ENCODE measurements at regions not wholly inside any gene's neighbourhood (a gene's known extent, or its start where the extent isn't known, plus 50 kb on each side); places are given as distances from the start of the nearest gene placed in this dataset.

GRCh38 chr5:67720162-67720772 lies 495.3 kb upstream of the PIK3R1 start:
- no peak for DNase-seq

DNA sequence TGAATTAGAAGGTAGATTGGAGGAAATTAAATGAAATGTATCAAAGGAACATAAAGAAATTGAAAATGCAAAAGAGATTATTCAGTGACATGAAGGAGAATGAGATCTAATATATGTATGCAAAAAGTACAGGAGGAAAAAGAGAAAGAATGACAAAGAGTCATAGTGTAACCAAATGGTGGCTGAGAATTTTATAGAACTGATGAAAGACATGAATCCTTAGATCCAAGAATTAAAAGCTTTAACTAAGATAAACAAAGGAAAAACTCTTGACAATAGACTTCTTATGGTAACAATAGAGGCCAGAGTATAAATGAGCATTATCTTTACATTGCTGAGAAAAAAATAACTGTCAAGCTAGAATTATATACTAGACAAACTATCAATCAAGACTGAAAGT lies 505.4 kb upstream of the CD180 start:
- no peak for DNase-seq

DNA sequence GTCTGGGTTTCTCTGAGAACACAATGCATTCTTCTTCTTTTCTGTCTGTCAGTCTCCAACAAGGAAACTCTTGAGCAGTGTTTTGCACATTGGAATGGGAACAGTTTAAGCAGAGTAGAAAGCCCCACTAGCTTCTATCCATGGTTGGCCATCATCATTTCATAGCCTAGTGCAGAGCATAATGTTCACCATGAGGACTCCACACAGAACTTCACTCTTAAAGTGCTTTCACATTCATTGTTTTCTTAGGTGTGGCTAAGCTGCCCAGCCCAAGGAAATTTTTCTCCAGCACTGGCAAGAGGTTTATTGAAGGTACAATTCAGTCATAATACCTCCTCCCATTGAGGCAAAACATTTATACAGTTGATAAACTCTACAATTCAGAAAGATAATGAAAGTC lies 503.0 kb upstream of the CD180 start:
- no peak for DNase-seq

GRCh38 chr5:67696446-67696845 lies 499.8 kb upstream of the CD180 start:
- no peak for DNase-seq

GRCh38 chr5:67695369-67695768 lies 498.8 kb upstream of the CD180 start:
- no peak for DNase-seq

DNA sequence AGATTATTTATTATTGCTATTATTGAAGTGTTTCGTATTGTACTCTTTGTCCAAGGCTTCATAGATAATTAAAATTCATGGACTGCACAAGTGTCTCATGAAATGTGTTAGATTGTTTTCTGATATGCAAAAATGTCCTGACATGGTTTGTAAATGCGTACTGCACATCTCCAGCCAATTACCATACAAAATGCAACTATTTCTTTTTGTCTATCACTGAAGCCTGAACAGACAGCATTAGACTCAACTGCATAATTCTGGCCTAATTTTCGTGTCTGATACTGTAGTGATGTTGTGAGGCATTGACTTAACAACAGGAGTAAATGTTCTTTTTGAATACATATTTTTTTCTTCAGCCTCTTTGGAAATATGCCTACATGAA lies 498.2 kb upstream of the CD180 start:
- DNase-seq, result no peak

DNA sequence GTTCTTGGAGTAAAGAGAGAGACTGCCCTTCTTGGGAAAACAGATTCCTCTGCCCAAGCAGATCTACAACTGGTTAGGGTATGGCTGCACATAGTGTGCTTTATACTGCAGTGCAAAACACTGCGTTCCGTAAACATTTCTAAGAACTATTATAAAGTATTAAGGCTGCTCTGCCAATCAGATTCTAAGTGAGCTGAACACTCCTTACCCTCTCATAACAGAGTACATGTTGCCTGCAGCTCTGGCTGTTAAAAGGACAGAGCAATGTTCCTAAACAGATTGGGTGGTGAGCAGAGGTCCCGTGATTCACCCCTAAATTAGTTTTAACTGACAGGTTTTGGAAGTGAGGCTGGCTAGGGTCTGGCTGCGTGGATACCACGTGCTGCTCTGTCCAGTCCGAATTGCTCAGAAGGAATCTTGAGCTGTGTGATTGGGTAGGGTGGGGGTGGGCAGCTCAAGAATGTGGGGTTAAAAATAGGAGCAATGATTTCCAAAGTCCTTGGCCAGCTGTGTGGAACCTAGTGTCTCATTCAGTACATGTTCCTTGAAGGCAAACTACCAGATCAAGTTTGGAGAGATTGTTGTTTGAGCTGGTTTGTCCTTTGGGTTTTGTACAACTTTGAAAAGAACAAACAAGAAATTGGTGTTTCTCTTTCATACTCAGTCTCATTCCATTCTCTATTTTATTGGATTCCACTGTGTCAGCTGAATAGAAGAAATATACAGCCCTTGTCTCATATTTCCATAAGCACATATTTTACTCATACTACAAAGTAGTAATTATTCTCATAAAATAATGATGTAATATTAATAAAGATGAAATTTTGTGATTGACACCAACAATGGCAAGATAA lies 497.6 kb upstream of the CD180 start:
- no peak for DNase-seq

- DNase-seq, result no peak
These were observed 490.1 kb upstream of the CD180 start for GRCh38 chr5:67686746-67687145.

- DNase-seq, result no peak
These were observed 485.1 kb upstream of the CD180 start for GRCh38 chr5:67681703-67682102.

DNA sequence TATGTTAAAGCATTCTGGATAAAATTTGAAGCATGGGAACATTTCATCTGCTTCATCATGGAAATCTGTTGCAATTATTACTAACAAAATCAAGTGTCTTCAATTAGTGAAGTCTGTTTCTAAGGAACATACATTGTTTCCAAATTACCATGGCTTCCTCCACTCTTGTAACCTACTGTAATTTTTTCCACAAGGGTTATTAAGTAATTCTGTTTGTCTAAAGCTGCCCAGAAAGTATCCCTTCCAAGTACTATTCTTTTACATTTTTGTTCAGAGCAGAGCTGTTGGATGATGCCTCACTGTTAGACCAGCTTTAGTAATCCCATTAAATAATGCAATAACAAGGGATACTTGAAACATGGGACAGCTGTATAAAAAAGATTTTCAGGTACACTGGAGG lies 483.5 kb upstream of the CD180 start:
- DNase-seq, result no peak

DNA sequence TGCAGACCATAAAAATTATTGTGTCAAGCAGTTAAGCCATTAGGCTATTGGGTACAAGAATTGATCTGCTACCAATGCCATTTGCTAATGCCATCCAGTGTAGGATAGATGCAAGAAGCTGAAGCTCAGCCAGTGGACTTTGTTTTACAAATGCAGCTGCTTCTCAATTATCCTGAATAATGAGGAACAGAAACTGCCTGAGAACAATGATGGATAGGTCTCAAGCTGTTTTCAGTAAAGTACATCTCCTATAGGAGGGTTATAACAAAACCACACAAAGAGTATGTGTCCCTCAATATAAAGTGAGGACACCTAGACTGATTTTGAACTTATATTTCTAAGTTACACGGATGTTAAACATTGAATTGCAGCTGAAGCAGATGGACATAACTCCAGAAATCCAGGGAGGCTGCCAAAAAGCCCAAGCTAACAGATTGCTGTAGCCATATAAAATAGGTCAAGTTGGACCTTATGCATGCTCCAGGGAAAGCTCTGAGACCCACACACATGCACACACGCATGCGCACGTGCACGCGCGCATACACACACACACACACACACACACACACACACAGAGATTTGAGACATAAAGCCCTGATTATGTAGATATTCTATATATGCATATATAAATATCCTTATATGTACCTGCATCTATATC lies 482.7 kb upstream of the CD180 start:
- DNase-seq, result peak in 2 of 58 donors; percentile 2 to 6

- DNase-seq, result no peak
These were observed 482.0 kb upstream of the CD180 start for GRCh38 chr5:67678594-67678993.

DNA sequence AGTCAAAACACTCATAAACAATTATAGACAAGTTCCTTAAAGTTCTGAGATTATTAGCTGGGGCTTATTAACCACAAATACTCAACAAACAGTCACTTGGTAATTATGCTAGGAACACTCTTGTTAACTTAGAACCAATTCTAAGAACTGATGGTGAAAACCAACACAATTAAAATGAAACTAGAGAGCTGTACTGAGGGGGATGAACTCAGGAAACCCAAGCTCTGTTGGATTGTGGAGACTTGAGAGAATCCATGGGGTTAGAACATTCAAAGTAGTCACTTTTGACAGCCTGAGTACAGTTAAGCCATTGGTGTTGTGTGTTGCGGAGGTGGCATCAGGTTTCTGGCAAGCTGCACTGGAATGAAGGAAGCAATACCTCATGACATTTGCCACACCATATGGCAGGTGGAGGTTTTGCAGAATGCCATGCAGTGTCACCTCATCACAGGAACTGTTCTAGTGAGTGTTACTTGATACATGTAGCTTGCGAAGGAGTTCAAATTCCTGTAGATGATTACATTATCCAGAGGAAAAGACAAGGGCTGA lies 480.9 kb upstream of the CD180 start:
- peak in 1 of 58 donors; percentile 6 for DNase-seq

GRCh38 chr5:67676863-67677262 lies 480.3 kb upstream of the CD180 start:
- DNase-seq, result no peak

DNA sequence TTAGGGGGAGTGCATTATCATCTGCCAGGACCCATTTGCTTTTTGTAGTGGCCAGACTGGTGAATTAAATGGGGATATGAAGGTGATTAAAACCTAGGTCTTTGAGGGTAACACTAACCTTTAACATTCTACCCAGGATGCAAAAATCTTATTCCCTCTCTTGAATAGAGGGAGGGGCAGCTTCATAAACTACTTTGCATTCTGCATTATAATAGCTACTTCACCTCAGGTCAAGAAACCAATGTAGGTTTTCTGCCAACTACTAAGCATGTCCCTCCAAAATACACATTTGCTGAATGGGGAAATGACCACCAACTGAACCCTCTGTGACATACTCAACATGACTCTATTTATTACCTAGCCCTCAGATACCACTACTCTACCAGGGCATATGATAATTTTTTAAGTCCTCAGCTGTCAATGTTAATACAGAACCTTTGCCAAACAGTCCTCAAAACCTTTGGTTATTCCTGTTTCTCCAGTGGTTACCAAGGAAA lies 477.6 kb upstream of the CD180 start:
- DNase-seq, result no peak

DNA sequence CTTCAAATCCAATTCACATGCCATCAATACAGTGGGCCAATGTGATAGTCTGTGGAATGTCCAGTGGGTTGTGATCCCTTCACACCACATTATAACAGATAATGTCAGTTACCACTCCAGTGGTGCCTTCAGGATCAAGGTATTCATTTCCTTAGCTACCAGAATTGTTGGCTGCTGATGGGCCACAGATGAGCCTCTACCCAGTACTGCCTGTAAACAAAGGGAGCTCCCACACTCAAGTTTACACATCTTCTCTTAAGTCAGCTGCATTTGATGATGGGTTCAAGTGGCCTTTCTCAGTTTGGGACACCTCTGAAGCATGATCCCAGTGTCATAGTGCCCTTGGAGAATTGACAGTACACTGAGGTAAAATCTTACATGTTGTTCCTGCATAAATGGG lies 477.0 kb upstream of the CD180 start:
- no peak for DNase-seq

DNA sequence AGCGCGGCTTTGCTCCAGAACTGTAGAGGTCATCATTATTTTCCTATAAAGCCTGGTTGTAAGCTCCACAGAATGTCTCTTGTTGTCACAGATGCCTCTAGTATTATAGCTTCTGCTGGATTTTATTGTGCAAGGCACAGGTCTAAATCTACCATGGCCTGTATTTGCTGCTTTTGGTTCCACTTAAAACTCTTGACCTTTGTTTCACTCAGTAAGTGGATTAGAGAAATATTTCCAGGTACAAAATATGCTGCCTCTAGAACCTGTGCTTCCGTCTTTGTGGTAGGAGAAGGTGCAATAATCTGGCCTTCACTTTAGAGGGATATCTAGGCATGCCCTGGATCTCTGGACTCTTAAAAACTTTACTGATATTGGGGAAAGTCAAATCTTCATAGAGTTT lies 476.6 kb upstream of the CD180 start:
- DNase-seq, result no peak

DNA sequence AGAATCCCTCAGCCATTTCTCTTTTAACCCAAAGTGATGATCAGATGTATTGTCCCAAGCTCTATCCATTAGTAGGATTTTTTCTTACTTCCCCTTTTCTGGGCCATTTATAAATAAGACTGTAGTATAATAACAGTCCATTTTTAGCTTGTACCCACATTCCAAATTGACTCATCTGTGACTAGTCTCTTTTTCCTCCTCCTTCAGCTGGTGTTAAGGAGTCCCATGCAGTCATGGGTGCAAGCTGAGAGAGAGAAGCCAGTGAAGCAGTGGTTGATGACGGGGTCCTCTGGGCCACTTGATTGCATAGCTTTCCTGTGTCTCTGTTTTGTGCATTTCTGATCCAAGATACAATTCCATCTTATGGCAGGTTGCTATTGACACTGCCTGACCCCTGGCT lies 476.0 kb upstream of the CD180 start:
- no peak for DNase-seq

- DNase-seq, result no peak
These were observed 473.3 kb upstream of the CD180 start for GRCh38 chr5:67669916-67670315.

- no peak for DNase-seq
These were observed 463.6 kb upstream of the CD180 start for GRCh38 chr5:67660149-67660548.

- no peak for DNase-seq
These were observed 462.7 kb upstream of the CD180 start for GRCh38 chr5:67659288-67659687.

DNA sequence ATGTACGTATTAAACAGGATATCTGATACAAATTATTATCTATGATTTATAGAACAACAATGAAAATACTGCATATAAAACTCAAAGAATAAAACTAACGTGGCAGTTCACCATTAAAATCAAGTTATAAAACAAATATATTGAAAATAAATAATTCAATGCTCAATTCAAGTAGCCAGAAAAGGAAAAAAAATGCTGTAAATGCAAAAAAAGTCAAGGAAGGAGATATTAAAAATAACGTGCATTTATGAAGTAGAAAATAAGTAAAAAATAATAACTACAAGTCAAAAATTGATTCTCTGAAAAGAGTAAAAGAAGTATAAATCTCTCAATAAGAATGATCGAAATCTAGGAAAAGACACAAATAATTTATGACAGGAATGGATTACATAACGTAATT lies 460.5 kb upstream of the CD180 start:
- no peak for DNase-seq
